K562 (cell line): ENCODE measurements at regions not wholly inside any gene's neighbourhood (a gene's known extent, or its start where the extent isn't known, plus 50 kb on each side); places are given as distances from the start of the nearest gene placed in this dataset.

Source experiments
- ARID4B ChIP-seq: sonication (generic); formaldehyde crosslinking; IDR thresholded peaks from 2 replicates; pipeline ENCODE4 v1.8.0; 2022; ENCODE audit warnings: mild to moderate bottlenecking, missing genetic modification reagents
- CREB1 ChIP-seq, 2 experiments: sonication (generic) in 1 of 2; formaldehyde crosslinking in 1 of 2; IDR thresholded peaks; 2 replicates each; pipeline versions ENCODE4 v1.6.1 to v1.8.0; 2012 to 2022; ENCODE audit warnings: inconsistent platforms in 1 of 2, mild to moderate bottlenecking in 1 of 2, missing genetic modification reagents in 1 of 2, moderate library complexity in 1 of 2
- MTA2 ChIP-seq: fragments of 450-650 bp; IDR thresholded peaks from 2 replicates; pipeline ENCODE4 v1.6.1; 2016; ENCODE audit warnings: low read depth
- NCOA6 ChIP-seq: fragments of 450-650 bp; IDR thresholded peaks from 2 replicates; pipeline ENCODE4 v1.6.1; 2017; ENCODE audit warnings: mild to moderate bottlenecking
- NCOR1 ChIP-seq: fragments of 450-650 bp; IDR thresholded peaks from 2 replicates; pipeline ENCODE4 v1.6.1; 2016; ENCODE audit warnings: mild to moderate bottlenecking, moderate library complexity
- NRF1 ChIP-seq, 2 experiments: fragments of 450-650 bp; IDR thresholded peaks in 1 of 2; conservative IDR thresholded peaks in 1 of 2; 2 replicates each; pipeline ENCODE4 v1.6.1; 2014; ENCODE audit warnings: mild to moderate bottlenecking in 2 of 2
- PHF8 ChIP-seq: fragments of 200-600 bp; sonication (generic); IDR thresholded peaks from 2 replicates; pipeline ENCODE4 v1.6.1; 2012; ENCODE audit warnings: mixed run types, mild to moderate bottlenecking, inconsistent platforms, low read length, moderate library complexity, borderline replicate concordance
- TFAP4 ChIP-seq: sonication (generic); formaldehyde crosslinking; IDR thresholded peaks from 2 replicates; pipeline ENCODE4 v1.8.0; 2022; ENCODE audit warnings: missing genetic modification reagents, mild to moderate bottlenecking, moderate library complexity, borderline replicate concordance
- TFE3 ChIP-seq: fragments of 450-650 bp; formaldehyde crosslinking; IDR thresholded peaks from 2 replicates; pipeline ENCODE4 v1.4.0; 2020; ENCODE audit warnings: mild to moderate bottlenecking, mixed read lengths
- ZHX1 ChIP-seq: fragments of 150-350 bp; conservative IDR thresholded peaks from 2 replicates; pipeline ENCODE4 v1.6.1; 2014; ENCODE audit warnings: low read length

- TF ChIP-seq ARID4B, result no peak
- TF ChIP-seq ZHX1, result no peak
- TF ChIP-seq TFAP4 (CRISPR knock-in tag), result peak; percentile 38; the same call in 1 of the 2 replicates
- peak; percentile 61 for TF ChIP-seq MTA2
- peak; percentile 79 for TF ChIP-seq NCOR1
- 0 out of 2 replicates have a peak, but pooled peaks have one; percentile 27 for TF ChIP-seq NCOA6
- peak; percentile 45; the same call in 1 of the 2 replicates for TF ChIP-seq CREB1 (IDR thresholded peaks at IDR 0.05)
- TF ChIP-seq CREB1 (CRISPR knock-in tag; IDR thresholded peaks at IDR 0.05), result 0 out of 2 replicates have a peak, but pooled peaks have one; percentile 30
- peak; percentile 11 to 15; a peak in 1 of 4 replicates for TF ChIP-seq NRF1 (conservative IDR thresholded peaks at IDR 0.05 in 1 of 2, IDR thresholded peaks at IDR 0.05 in 1 of 2)
- no peak; the same call in 1 of the 2 replicates for TF ChIP-seq PHF8
- TF ChIP-seq TFE3 (CRISPR knock-in tag), result no peak
Observed at GRCh38 chr2:144596073-144596871, 76.4 kb upstream of the ZEB2 start (continued).
